ENCODE measurements at regions not wholly inside any gene's neighbourhood (a gene's known extent, or its start where the extent isn't known, plus 50 kb on each side); places are given as distances from the start of the nearest gene placed in this dataset.

GRCh38 chr2:166565501-166565900, 71.5 kb upstream of the SCN7A start:
- TF ChIP-seq CTCF (IDR thresholded peaks at IDR 0.05; ENCODE audit: insufficient read depth, low read depth, low read length, missing control alignments), result no peak
- DNase-seq (ENCODE audit: low read depth), result no peak
- no peak overlapping the region for H3K4me3 ChIP-seq (ENCODE audit: low read length)

- no peak overlapping the region for H3K4me3 ChIP-seq (ENCODE audit: low read length)
- DNase-seq (ENCODE audit: low read depth), result peak; percentile 36
- no peak for TF ChIP-seq CTCF (IDR thresholded peaks at IDR 0.05; ENCODE audit: insufficient read depth, low read depth, low read length, missing control alignments)
Measured at GRCh38 chr2:166563894-166564293, 69.8 kb upstream of the SCN7A start.

- no peak overlapping the region for H3K4me3 ChIP-seq (ENCODE audit: low read length)
- TF ChIP-seq CTCF (IDR thresholded peaks at IDR 0.05; ENCODE audit: insufficient read depth, low read depth, low read length, missing control alignments), result no peak
- DNase-seq (ENCODE audit: low read depth), result no peak
Measured at GRCh38 chr2:166560022-166560421, 66.0 kb upstream of the SCN7A start.

DNA sequence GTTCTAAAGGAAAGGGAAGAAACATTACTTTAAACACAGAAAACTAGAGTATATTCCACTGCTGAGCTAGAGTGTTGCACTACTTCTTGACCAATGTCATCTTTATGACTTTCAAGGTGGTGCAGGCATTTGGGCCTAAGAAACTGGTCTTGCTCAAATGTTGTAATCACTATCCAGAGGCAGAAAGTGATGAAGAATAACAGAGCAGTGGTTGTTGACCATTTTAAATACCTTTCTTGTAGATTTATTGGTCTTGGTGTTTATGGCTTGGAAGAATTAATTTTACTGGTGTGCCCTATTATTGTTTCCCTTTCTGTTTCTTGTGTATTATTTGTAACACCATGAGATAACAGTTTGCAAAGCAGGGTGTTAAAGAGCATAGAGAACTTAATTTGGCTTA, 56.9 kb upstream of the SCN7A start:
- DNase-seq (ENCODE audit: low read depth), result no peak
- no peak overlapping the region for H3K4me3 ChIP-seq (ENCODE audit: low read length)
- no peak for TF ChIP-seq CTCF (IDR thresholded peaks at IDR 0.05; ENCODE audit: insufficient read depth, low read depth, low read length, missing control alignments)

DNA sequence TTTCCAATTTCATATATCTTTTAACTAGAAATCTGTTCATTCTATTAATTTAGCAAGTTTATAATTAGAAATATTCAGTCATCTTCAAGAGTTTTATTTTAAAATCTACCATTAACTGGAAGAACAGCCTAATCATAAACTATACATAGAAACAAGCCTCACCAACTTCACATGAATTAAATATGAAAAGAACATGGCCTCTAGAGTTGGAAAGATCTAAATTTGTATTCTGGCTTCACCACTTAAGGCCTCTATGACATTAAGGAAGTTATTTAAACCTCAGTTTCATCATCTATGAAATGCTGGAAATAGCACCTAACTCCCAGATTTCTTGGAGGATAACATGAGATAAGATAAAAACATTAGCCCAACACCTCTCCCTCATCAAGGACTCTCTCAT, 51.4 kb upstream of the SCN7A start:
- no peak overlapping the region for H3K4me3 ChIP-seq (ENCODE audit: low read length)
- no peak for TF ChIP-seq CTCF (IDR thresholded peaks at IDR 0.05; ENCODE audit: insufficient read depth, low read depth, low read length, missing control alignments)
- no peak for DNase-seq (ENCODE audit: low read depth)
